SJCRH30 (cell line): ENCODE measurements at regions not wholly inside any gene's neighbourhood (a gene's known extent, or its start where the extent isn't known, plus 50 kb on each side); places are given as distances from the start of the nearest gene placed in this dataset.

Experiments
- DNase-seq, 2 experiments: peaks; one replicate each; pipeline ENCODE4 v3.0.0-alpha.2; 2015 to 2020
- H3K27ac ChIP-seq: fragments of 250-450 bp; sonication (Bioruptor Pico); 2 replicates; pipeline ENCODE4 v1.5.1; 2020; ENCODE audit warnings: mild to moderate bottlenecking, moderate library complexity
- H3K27me3 ChIP-seq: fragments of 250-450 bp; sonication (Bioruptor Pico); 2 replicates; pipeline ENCODE4 v1.5.1; 2020; ENCODE audit warnings: mild to moderate bottlenecking, moderate library complexity
- H3K36me3 ChIP-seq: fragments of 250-450 bp; sonication (Bioruptor Pico); 2 replicates; pipeline ENCODE4 v1.5.1; 2020; ENCODE audit warnings: mild to moderate bottlenecking, moderate library complexity
- H3K4me1 ChIP-seq: fragments of 250-450 bp; sonication (Bioruptor Pico); 2 replicates; pipeline ENCODE4 v1.5.1; 2020; ENCODE audit warnings: mild to moderate bottlenecking, moderate library complexity
- H3K4me3 ChIP-seq: fragments of 250-450 bp; sonication (Bioruptor Pico); 2 replicates; pipeline ENCODE4 v1.5.1; 2020; ENCODE audit warnings: mild to moderate bottlenecking, moderate library complexity
- H3K9me3 ChIP-seq: fragments of 250-450 bp; sonication (Bioruptor Pico); replicated peaks from 2 replicates; pipeline ENCODE4 v1.5.1; 2020; ENCODE audit warnings: mild to moderate bottlenecking, moderate library complexity

DNA sequence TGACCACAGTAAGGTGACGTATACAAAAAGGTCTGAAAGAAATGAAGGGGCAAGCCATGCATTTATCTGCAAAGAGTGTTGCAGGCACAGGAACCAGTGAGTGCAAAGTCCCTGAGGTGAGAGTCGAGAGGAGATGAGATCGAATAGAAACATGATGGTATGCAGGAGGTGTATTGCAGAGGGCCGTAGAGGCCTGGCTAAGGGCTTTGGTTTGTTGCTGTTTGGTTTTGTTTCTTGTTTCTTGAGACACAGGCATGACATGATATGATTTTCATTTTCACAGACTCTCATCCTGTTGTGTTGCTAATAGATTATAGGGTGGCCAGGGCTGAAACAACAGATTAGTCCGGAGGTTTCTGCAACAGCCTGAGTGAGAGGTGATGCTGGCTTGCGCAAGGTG lies 80.4 kb downstream of the HSPH1 start:
- Histone ChIP-seq H3K27me3 (no peaks in the 10 kb centered on the region; the same call in 1 of the 2 replicates), H3K27ac (no peak overlapping the region), H3K4me1 (no peaks in the 10 kb centered on the region), H3K9me3 (no peaks in the 10 kb centered on the region), H3K36me3 (no peaks in the 10 kb centered on the region), H3K4me3 (no peak overlapping the region)
- no peak for DNase-seq

DNA sequence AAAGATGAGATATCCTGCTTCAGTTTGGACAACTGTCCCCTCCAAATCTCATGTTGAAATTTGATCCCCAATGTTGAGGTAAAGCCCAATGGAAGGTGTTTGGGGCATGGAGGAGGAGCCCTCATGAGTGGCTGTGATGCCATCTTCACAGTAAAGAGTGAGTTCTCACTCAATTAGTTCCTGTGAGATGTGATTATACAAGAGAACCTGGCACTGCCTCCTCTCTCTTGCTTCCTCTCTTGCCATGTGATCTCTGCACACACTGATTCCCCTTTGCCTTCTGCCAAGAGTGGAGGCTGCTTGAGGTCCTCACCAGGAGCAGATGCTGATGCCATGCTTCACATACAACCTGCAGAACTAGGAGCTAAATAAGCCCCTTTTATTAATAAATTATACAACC lies 86.9 kb downstream of the HSPH1 start:
- Histone ChIP-seq H3K4me1 (no peaks in the 10 kb centered on the region), H3K36me3 (no peaks in the 10 kb centered on the region), H3K27me3 (no peaks in the 10 kb centered on the region; the same call in 1 of the 2 replicates), H3K27ac (no peak overlapping the region), H3K4me3 (no peak overlapping the region), H3K9me3 (no peaks in the 10 kb centered on the region)
- DNase-seq: no peak

DNA sequence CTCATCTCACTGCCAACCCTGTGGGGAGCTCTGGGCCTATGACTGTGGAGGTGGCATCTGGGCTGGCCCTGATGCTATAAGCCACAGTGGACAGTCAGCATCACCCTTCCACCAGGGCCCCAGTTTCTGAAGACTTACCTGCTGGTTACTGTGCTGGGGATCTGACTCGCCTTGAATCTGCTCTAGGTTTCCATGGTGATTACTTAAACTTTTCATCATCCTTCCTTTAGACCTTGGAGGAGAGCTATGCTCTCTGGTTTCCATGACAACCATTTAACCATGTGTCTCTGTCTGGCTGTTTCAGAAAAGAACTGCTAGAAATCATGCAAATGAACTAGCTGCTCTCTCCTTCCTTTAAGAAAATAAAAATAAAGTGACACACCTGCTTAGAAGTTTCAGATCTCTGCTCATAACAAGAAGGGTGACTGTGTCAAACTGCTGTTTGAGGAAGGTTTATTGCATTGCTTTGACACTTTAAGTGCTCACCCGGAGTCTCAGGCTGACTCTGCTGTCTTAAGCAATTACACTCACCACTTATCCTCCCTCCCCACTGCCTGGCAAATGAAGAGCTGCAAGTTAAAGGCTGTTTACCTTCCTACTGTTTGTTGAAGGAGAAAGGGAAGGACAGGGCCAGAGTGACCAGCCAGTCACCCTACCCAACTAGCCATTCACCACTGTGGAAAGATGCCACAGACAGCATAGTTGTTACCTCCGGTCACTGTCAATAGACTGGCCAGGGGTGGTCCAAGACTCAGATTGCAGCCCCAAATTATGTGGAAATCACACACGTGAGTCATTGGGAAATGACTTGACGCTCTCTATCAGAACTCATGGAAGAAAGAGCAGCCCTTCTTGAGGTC lies 87.6 kb downstream of the HSPH1 start:
- Histone ChIP-seq H3K27ac (no peak overlapping the region), H3K36me3 (no peaks in the 10 kb centered on the region), H3K4me3 (no peak overlapping the region), H3K27me3 (no peaks in the 10 kb centered on the region; the same call in 1 of the 2 replicates), H3K9me3 (no peaks in the 10 kb centered on the region), H3K4me1 (no peaks in the 10 kb centered on the region)
- no peak for DNase-seq

DNA sequence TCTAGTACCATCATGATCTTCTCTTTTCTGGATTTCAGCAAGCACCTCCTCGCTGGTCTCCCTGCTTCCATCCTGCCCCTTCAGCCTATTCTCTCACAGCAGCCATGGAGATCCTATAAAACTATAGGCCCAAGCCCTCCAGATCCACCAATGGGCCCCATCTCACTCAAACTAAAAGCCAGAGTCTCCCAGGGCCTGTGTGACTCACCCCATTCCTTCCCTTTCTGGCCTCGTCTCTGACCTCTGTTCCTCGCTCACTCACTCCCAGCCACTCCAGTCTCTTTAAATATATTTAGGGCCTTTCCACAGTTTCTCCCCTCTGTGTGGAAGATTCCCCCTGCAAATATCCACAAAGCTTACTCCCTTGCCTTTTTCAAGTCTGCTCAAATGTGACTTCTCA lies 89.7 kb downstream of the HSPH1 start:
- no peak overlapping the region for H3K27ac ChIP-seq
- no peaks in the 10 kb centered on the region for H3K4me1 ChIP-seq

DNA sequence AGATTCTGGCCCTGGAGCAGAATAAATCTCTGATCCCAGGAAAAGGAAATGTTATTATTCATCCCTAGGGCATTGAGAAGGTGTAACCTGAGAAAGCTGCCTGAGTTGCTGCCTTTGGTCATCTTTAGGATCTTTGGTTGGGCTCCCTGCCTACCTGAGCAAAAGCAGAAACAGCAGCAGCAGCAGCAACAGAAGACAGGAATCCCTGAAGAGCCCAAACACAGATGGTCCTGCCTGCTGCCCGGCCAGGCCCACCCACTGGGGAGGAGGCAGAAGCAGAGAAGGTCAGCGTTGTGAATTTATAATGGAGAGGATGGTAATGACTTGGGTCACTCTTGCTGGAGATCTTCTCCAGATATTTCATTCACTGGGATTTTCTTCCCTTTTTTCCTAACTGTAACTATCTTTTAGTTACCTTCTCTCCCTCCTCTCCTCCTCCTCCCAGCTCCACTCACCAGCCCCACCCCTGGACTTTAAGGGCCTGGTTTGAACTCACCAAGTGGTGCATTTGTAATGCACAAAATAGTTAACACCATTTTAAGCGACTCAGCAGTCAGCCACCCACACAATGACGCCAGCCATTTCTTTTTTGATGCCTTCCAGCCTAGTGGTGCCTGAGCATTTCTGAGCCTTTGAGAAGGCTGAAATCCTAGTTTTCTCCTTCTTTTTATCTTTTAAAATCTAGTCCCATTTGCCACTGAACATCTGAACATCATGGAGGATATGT lies 91.7 kb downstream of the HSPH1 start:
- Histone ChIP-seq H3K4me1 (no peaks in the 10 kb centered on the region), H3K27me3 (peaks cover 7% of the 10 kb centered on the region), H3K27ac (no peak overlapping the region), H3K36me3 (no peaks in the 10 kb centered on the region), H3K9me3 (no peaks in the 10 kb centered on the region), H3K4me3 (no peak overlapping the region)
- no peak for DNase-seq

More for the DNA sequence above, 89.7 kb downstream of the HSPH1 start:
- no peak for DNase-seq
- Histone ChIP-seq H3K36me3 (no peaks in the 10 kb centered on the region), H3K27me3 (peaks cover 1% of the 10 kb centered on the region), H3K9me3 (no peaks in the 10 kb centered on the region), H3K4me3 (no peak overlapping the region)

DNA sequence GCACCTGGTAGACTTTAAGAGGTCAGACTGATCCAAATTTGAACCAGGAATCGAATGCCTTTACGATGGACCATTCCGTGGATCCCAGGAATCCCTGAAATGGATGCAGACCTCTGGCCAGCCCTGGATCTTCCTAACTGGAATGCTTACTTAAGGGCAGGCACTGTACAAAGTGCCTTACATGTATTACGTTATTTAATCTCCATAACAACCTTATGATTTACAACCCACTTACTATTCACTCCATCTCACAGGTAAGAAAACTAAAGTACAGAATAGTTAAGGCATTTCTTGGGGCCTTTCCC lies 93.6 kb downstream of the HSPH1 start:
- H3K36me3 ChIP-seq: no peaks in the 10 kb centered on the region
- H3K4me1 ChIP-seq: no peaks in the 10 kb centered on the region
- peaks cover 11% of the 10 kb centered on the region for H3K27me3 ChIP-seq
- no peak overlapping the region for H3K4me3 ChIP-seq
- H3K9me3 ChIP-seq: no peaks in the 10 kb centered on the region
- no peak for DNase-seq
- H3K27ac ChIP-seq: no peak overlapping the region

DNA sequence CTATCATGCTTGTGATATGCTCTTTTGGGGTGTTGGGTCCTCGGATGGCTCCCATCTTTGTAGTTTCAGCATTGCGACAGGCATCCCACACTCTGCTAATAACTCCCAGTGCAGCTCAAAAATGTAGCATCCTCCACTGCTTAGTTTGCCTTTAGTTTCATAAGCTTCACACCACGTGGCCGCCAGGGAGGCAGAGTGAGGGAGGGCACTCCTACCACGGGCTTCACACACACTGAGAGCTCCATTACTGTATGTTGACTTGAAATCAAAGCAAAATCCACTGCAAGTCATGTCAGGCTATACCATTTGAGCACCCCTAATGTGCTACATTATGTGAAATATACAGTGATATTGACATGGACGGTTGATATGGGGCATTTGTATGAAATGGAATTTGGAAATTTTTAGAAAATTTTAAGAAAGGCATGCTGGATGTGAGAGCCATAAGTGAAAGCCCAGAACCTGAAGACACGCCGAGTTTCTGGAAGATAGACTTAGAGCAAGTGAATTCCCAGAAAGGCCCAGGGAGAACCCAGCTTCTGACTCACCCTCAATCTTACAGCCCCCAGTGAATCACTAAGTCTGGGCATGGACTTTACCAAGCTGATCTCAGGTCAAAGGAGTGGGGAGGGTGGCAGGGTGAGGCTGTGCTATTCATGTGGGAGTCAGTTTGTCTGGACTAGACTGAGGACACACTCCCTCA lies 94.1 kb downstream of the HSPH1 start:
- H3K36me3 ChIP-seq: no peaks in the 10 kb centered on the region

DNA sequence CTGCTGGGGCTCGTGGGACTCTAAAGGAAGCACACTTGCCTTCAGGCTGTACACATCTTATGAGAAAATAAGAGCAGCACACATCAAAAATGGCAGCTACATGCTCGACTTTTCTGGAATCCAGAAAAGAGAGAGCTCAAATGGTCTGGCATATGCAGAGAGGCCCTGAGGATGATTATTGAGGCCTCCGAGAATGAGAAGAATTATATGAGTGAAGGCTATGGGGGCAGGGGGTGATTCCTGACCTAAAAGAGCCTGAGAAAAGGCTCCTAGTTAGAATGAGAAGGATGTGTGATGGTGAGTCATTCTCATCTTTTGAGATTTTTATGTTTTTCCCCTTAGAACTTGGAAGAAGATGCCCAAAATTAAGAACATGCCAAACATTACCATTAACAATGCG lies 97.1 kb downstream of the HSPH1 start:
- H3K4me1 ChIP-seq: no peaks in the 10 kb centered on the region
- no peak overlapping the region for H3K27ac ChIP-seq
- H3K9me3 ChIP-seq: no peaks in the 10 kb centered on the region
- no peak overlapping the region for H3K4me3 ChIP-seq
- peaks cover 16% of the 10 kb centered on the region; the same call in 1 of the 2 replicates for H3K27me3 ChIP-seq
- DNase-seq: no peak
- no peaks in the 10 kb centered on the region for H3K36me3 ChIP-seq

More for the DNA sequence above, 94.1 kb downstream of the HSPH1 start:
- DNase-seq: no peak
- H3K4me1 ChIP-seq: no peaks in the 10 kb centered on the region
- no peak overlapping the region for H3K4me3 ChIP-seq
- no peaks in the 10 kb centered on the region for H3K9me3 ChIP-seq
- peaks cover 11% of the 10 kb centered on the region for H3K27me3 ChIP-seq
- H3K27ac ChIP-seq: no peak overlapping the region

DNA sequence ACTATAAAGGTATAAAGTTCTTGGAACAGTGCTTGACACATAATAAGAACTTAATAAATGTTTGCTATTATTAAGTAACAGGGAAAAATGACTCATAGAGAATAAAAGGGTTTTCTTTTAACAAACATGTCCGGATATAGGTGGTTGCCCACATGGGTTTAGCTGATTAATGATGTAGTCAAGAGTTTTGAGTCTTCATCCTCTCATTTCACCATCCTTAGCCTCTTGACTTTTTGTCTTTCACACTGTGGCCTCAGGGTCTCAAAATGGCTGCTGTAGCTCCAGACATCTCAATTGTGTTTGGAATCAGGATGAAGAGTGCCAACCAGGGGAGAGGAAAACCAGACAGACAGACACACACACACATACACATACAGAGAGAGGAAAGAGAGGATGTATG lies 97.9 kb downstream of the HSPH1 start:
- no peak overlapping the region for H3K4me3 ChIP-seq
- H3K4me1 ChIP-seq: no peaks in the 10 kb centered on the region
- H3K9me3 ChIP-seq: no peaks in the 10 kb centered on the region
- DNase-seq: no peak
- no peak overlapping the region for H3K27ac ChIP-seq
- peaks cover 19% of the 10 kb centered on the region for H3K27me3 ChIP-seq
- H3K36me3 ChIP-seq: no peaks in the 10 kb centered on the region

DNA sequence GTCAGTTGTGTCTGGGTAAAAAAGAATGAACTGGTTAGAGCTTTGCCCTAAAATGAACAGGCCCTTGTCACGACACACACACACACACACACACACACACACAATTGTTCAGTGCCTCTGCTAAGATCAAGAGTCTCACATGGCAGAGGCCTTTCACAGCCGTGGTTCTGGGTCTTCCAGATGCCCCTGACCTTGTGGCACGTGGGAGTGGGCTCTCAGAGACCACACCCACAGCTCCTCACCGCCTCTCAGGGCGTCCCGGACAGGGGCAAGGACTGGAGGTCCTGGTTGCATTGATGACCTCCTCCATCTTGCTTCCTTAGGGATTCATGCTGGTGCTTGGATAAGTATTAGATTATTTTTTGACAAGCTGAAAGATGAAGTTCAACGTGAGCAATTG lies 101.0 kb downstream of the HSPH1 start:
- Histone ChIP-seq H3K4me3 (no peak overlapping the region), H3K36me3 (no peaks in the 10 kb centered on the region), H3K27ac (no peak overlapping the region), H3K27me3 (peaks cover 15% of the 10 kb centered on the region), H3K4me1 (no peaks in the 10 kb centered on the region; the same call in 1 of the 2 replicates), H3K9me3 (no peaks in the 10 kb centered on the region)
- DNase-seq: no peak

DNA sequence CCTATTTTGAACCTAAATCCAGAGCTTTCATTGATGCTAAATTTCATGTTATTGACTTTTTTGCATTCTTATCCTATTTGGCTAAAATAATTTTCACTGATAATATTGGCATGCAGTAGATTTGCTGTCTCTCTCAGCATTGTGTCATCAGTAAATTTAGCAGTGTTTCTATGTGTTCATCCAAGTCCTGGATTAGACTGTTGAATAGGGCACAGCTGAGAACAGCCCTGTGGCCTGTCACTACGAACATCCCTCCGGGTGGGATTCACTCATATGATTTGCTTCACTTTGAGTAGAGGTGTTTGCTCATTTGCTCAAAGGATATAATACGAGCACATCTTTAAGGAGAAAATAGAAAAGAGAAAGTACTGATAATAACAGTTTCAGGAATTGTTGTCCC lies 101.5 kb downstream of the HSPH1 start:
- Histone ChIP-seq H3K9me3 (no peaks in the 10 kb centered on the region), H3K36me3 (no peaks in the 10 kb centered on the region), H3K27ac (no peak overlapping the region)

DNA sequence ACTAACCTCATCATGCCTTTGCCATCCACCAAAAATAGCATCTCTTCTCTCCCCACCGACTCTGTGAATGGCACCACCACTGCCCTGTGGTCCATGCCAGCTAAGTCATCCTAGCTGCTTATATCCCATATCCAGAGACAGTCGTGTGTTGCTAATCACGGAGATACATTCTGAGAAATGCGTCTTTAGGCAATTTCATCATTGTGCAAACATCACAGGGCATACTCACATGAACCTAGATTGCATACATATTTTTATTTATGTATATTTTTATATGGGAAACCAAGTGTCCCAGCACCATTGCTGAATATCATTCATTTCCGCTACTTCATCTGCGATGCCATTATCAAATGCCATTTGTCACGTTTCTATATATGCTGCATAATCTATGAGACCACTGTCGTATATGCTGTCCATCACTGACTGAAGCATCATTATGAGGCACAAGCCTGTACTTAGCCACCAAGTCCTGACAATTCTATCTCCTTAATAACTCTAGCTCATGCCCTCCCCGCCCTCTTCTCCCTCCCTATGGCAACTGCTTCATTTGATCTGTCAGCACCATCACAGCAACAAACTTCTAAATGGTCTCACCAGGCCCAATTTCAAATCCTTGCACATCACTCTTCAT lies 104.2 kb downstream of the HSPH1 start:
- no peaks in the 10 kb centered on the region; the same call in 1 of the 2 replicates for H3K4me1 ChIP-seq
- no peak overlapping the region for H3K27ac ChIP-seq
- no peaks in the 10 kb centered on the region for H3K36me3 ChIP-seq
- no peak overlapping the region for H3K4me3 ChIP-seq
- H3K27me3 ChIP-seq: peaks cover 11% of the 10 kb centered on the region; the same call in 1 of the 2 replicates
- no peak for DNase-seq
- no peaks in the 10 kb centered on the region for H3K9me3 ChIP-seq

More for the DNA sequence above, 101.5 kb downstream of the HSPH1 start:
- DNase-seq: no peak
- no peaks in the 10 kb centered on the region; the same call in 1 of the 2 replicates for H3K4me1 ChIP-seq
- H3K27me3 ChIP-seq: peaks cover 15% of the 10 kb centered on the region
- no peak overlapping the region for H3K4me3 ChIP-seq

DNA sequence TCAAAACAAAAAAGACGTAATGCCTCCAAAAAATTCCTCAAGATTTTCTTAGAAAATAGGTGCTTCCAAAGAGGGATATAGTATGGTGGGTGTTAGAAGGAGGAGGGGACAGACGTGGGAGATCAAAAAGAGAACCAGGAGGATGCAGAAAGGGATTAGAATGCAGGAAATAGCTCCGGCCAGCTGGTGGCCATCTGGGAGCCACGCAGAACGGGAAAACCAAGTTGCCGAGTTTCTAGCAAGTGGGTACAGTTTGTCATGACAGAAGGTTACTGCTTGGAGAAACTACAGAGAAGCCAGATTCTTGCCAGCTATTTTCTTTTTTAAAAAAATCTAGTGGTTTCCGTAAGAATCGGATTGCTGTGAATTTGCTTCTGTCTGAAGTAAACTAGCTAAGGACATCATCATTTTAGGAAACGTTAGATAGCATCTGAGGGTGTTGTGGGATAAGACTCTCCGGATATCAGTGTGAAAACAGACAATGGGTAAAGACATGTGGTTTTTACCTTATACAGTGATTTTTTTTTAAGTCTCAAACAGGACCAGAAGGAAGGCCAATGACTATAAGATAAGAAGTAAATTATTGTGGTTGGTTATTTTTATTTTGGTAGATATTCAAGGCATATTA lies 104.9 kb downstream of the HSPH1 start:
- no peaks in the 10 kb centered on the region; the same call in 1 of the 2 replicates for H3K4me1 ChIP-seq
- no peaks in the 10 kb centered on the region for H3K36me3 ChIP-seq
- H3K27me3 ChIP-seq: peaks cover 11% of the 10 kb centered on the region; the same call in 1 of the 2 replicates
- no peak overlapping the region for H3K4me3 ChIP-seq
- DNase-seq: no peak
- no peaks in the 10 kb centered on the region for H3K9me3 ChIP-seq
- H3K27ac ChIP-seq: no peak overlapping the region

DNA sequence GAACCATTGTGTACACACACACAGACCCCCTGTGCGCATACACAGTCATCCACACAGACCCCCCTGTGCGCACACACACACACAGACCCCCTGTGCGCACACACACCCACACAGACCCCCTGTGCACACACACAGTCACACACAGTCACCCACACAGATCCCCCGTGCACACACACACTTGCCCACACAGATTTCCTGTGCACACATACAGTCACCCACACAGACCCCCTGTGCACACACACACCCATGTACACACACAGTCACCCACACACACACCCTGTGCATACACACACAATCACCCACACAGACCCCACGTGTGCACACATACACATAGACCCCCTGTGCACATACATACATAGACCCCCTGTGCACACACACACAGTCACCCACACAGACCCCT lies 106.1 kb downstream of the HSPH1 start:
- Histone ChIP-seq H3K27ac (no peak overlapping the region), H3K36me3 (no peaks in the 10 kb centered on the region), H3K4me1 (no peaks in the 10 kb centered on the region; the same call in 1 of the 2 replicates), H3K27me3 (peaks cover 6% of the 10 kb centered on the region; the same call in 1 of the 2 replicates), H3K4me3 (no peak overlapping the region), H3K9me3 (no peaks in the 10 kb centered on the region)
- no peak for DNase-seq
